ENCODE measurements at regions not wholly inside any gene's neighbourhood (a gene's known extent, or its start where the extent isn't known, plus 50 kb on each side); places are given as distances from the start of the nearest gene placed in this dataset.

GRCh38 chr4:10260777-10261176 lies 144.2 kb upstream of the WDR1 start:
- TF ChIP-seq CEBPB (IDR thresholded peaks at IDR 0.05; ENCODE audit: low read depth, low read length) (no peak), CTCF (conservative IDR thresholded peaks at IDR 0.05; ENCODE audit: low read depth, low read length) (no peak), RAD21 (IDR thresholded peaks at IDR 0.05; ENCODE audit: low read length) (no peak), POLR2A (IDR thresholded peaks at IDR 0.05; ENCODE audit: low read depth, low read length) (no peak), MXI1 (IDR thresholded peaks at IDR 0.05; ENCODE audit: borderline replicate concordance, low read depth, low read length) (no peak), BHLHE40 (IDR thresholded peaks at IDR 0.05; ENCODE audit: low read depth, low read length) (no peak), CHD1 (IDR thresholded peaks at IDR 0.05; ENCODE audit: low read depth, low read length) (no peak), FOS (IDR thresholded peaks at IDR 0.05; ENCODE audit: low read depth, low read length) (no peak), MAZ (IDR thresholded peaks at IDR 0.05; ENCODE audit: borderline replicate concordance, low read depth, low read length) (no peak), RFX5 (IDR thresholded peaks at IDR 0.05; ENCODE audit: low read depth, low read length) (no peak), SMC3 (IDR thresholded peaks at IDR 0.05; ENCODE audit: low read depth, low read length) (no peak)
